Spleen (tissue), 7 donors: ENCODE measurements at regions not wholly inside any gene's neighbourhood (a gene's known extent, or its start where the extent isn't known, plus 50 kb on each side); places are given as distances from the start of the nearest gene placed in this dataset.

Source experiments
- POLR2A ChIP-seq, 3 donors: fragments of 450-650 bp; IDR thresholded peaks; one replicate each; pipeline ENCODE4 v1.5.1; 2017; ENCODE audit warnings: antibody characterized with exemption in 3 of 3, mild to moderate bottlenecking in 1 of 3
- POLR2AphosphoS5 ChIP-seq, 3 donors: sonication (generic); formaldehyde crosslinking; IDR thresholded peaks; one replicate each; pipeline ENCODE4 v1.5.1; 2017; ENCODE audit warnings: antibody characterized with exemption in 3 of 3
- TF ChIP-seq, protein P1 (sequence below), 11 experiments: fragments of 200-600 bp in 7 of 11; fragments of 450-650 bp in 4 of 11; sonication (generic) in 4 of 11; IDR thresholded peaks in 8 of 11; conservative IDR thresholded peaks in 3 of 11; 1 replicate in 7 of 11; 2 replicates in 4 of 11; pipeline versions ENCODE4 v1.4.0 to v1.8.0; 2016 to 2021; ENCODE audit warnings: antibody characterized with exemption in 11 of 11, inconsistent platforms in 4 of 11, mild to moderate bottlenecking in 1 of 11
- donor health status: DM: no; HTN: no; CAD: no; lungs with moderate emphysema.
- donor health status: DM: no; HTN: no; CAD: no.
- donor health status: DM: no; HTN: no; CAD: no.

- TF ChIP-seq, protein P1, sequence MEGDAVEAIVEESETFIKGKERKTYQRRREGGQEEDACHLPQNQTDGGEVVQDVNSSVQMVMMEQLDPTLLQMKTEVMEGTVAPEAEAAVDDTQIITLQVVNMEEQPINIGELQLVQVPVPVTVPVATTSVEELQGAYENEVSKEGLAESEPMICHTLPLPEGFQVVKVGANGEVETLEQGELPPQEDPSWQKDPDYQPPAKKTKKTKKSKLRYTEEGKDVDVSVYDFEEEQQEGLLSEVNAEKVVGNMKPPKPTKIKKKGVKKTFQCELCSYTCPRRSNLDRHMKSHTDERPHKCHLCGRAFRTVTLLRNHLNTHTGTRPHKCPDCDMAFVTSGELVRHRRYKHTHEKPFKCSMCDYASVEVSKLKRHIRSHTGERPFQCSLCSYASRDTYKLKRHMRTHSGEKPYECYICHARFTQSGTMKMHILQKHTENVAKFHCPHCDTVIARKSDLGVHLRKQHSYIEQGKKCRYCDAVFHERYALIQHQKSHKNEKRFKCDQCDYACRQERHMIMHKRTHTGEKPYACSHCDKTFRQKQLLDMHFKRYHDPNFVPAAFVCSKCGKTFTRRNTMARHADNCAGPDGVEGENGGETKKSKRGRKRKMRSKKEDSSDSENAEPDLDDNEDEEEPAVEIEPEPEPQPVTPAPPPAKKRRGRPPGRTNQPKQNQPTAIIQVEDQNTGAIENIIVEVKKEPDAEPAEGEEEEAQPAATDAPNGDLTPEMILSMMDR (IDR thresholded peaks at IDR 0.05 in 8 of 11, conservative IDR thresholded peaks at IDR 0.05 in 3 of 11), result no peak
- TF ChIP-seq POLR2A (IDR thresholded peaks at IDR 0.05) (no peak), POLR2AphosphoS5 (IDR thresholded peaks at IDR 0.05) (no peak)
These were observed 310.7 kb downstream of the PPARGC1A start for GRCh38 chr4:23579166-23579565.
